H9 (cell line): ENCODE measurements at regions not wholly inside any gene's neighbourhood (a gene's known extent, or its start where the extent isn't known, plus 50 kb on each side); places are given as distances from the start of the nearest gene placed in this dataset.
"Not testable (repeated sequence)": the region's sequence is repeated elsewhere in the genome, so short reads cannot be mapped to it uniquely, and the experiment has no call there.

ENCODE experiments used
- DNase-seq: peaks from one replicate; pipeline ENCODE4 v3.0.0-alpha.2; 2017
- H2AFZ ChIP-seq: one replicate; pipeline ENCODE4 v1.6.1; 2013; ENCODE audit warnings: mild to moderate bottlenecking, low read length, control low read depth, moderate library complexity
- H2AK5ac ChIP-seq: 2 replicates; pipeline ENCODE4 v1.6.1; 2013; ENCODE audit warnings: low read length, control low read depth, mixed read lengths; ENCODE audit not compliant: insufficient read length
- H2BK120ac ChIP-seq: one replicate; pipeline ENCODE4 v1.6.1; 2013; ENCODE audit warnings: low read depth, mild to moderate bottlenecking, low read length, control low read depth, inconsistent platforms; ENCODE audit not compliant: poor library complexity, severe bottlenecking
- H2BK12ac ChIP-seq: 2 replicates; pipeline ENCODE4 v1.6.1; 2013; ENCODE audit warnings: low read length, control low read depth, mixed read lengths, low read depth; ENCODE audit not compliant: insufficient read length
- H2BK15ac ChIP-seq: 2 replicates; pipeline ENCODE4 v1.6.1; 2013; ENCODE audit warnings: low read depth, low read length, control low read depth
- H2BK20ac ChIP-seq: one replicate; pipeline ENCODE4 v1.6.1; 2013; ENCODE audit warnings: low read depth, mild to moderate bottlenecking, low read length, control low read depth, inconsistent platforms; ENCODE audit not compliant: poor library complexity, severe bottlenecking
- H2BK5ac ChIP-seq: 2 replicates; pipeline ENCODE4 v1.6.1; 2013; ENCODE audit warnings: low read length, control low read depth, mixed read lengths; ENCODE audit not compliant: insufficient read length
- H3K14ac ChIP-seq: 2 replicates; pipeline ENCODE4 v1.6.1; 2013; ENCODE audit warnings: low read length, control low read depth; ENCODE audit not compliant: insufficient read depth
- H3K18ac ChIP-seq: 2 replicates; pipeline ENCODE4 v1.6.1; 2013; ENCODE audit warnings: low read depth, mild to moderate bottlenecking, mixed read lengths, low read length, control low read depth; ENCODE audit not compliant: insufficient read length
- H3K23ac ChIP-seq: 2 replicates; pipeline ENCODE4 v1.6.1; 2013; ENCODE audit warnings: low read length, control low read depth, mixed read lengths, low read depth; ENCODE audit not compliant: insufficient read length
- H3K23me2 ChIP-seq: 2 replicates; pipeline ENCODE4 v1.6.1; 2013; ENCODE audit warnings: low read depth, mild to moderate bottlenecking, mixed read lengths, low read length, control low read depth; ENCODE audit not compliant: insufficient read length, poor library complexity, severe bottlenecking
- H3K27ac ChIP-seq: 2 replicates; pipeline ENCODE4 v1.5.1; 2013; ENCODE audit warnings: low read length, control low read depth, mixed read lengths, low read depth; ENCODE audit not compliant: insufficient read length
- H3K27me3 ChIP-seq: 2 replicates; pipeline ENCODE4 v1.6.1; 2013; ENCODE audit warnings: low read length, control low read depth, inconsistent platforms; ENCODE audit not compliant: insufficient read depth
- H3K4ac ChIP-seq: 2 replicates; pipeline ENCODE4 v1.6.1; 2013; ENCODE audit warnings: low read depth, mild to moderate bottlenecking, control low read depth, inconsistent platforms, low read length, moderate library complexity
- H3K4me1 ChIP-seq: 2 replicates; pipeline ENCODE4 v1.6.1; 2013; ENCODE audit warnings: low read length, control low read depth, inconsistent platforms; ENCODE audit not compliant: insufficient read depth
- H3K4me2 ChIP-seq: 2 replicates; pipeline ENCODE4 v1.6.1; 2013; ENCODE audit warnings: low read length, control low read depth, mixed read lengths; ENCODE audit not compliant: insufficient read length, insufficient read depth
- H3K56ac ChIP-seq: 2 replicates; pipeline ENCODE4 v1.6.1; 2013; ENCODE audit warnings: low read depth, mild to moderate bottlenecking, mixed read lengths, low read length, control low read depth; ENCODE audit not compliant: insufficient read length
- H3K79me1 ChIP-seq: 2 replicates; pipeline ENCODE4 v1.6.1; 2013; ENCODE audit warnings: low read depth, mild to moderate bottlenecking, moderate library complexity, low read length, control low read depth, inconsistent platforms; ENCODE audit not compliant: insufficient read depth, poor library complexity, severe bottlenecking
- H3K79me2 ChIP-seq: 2 replicates; pipeline ENCODE4 v1.6.1; 2013; ENCODE audit warnings: low read length, control low read depth, inconsistent platforms; ENCODE audit not compliant: insufficient read depth
- H3K9ac ChIP-seq: 2 replicates; pipeline ENCODE4 v1.6.1; 2013; ENCODE audit warnings: low read length, control low read depth, mixed read lengths; ENCODE audit not compliant: insufficient read length; ENCODE audit errors: extremely low read depth
- H3K9me3 ChIP-seq: one replicate; pipeline ENCODE4 v1.6.1; 2013; ENCODE audit warnings: low read depth, low read length, inconsistent platforms; ENCODE audit not compliant: control insufficient read depth
- H3T11ph ChIP-seq: one replicate; pipeline ENCODE4 v1.6.1; 2013; ENCODE audit warnings: mild to moderate bottlenecking, low read length, control low read depth, inconsistent platforms
- H4K20me1 ChIP-seq: one replicate; pipeline ENCODE4 v1.6.1; 2013; ENCODE audit not compliant: control insufficient read depth, insufficient read length, insufficient read depth
- H4K5ac ChIP-seq: 2 replicates; pipeline ENCODE4 v1.6.1; 2013; ENCODE audit warnings: low read depth, mild to moderate bottlenecking, mixed read lengths, low read length, control low read depth; ENCODE audit not compliant: insufficient read length
- H4K8ac ChIP-seq: replicated peaks from 2 replicates; pipeline ENCODE4 v1.6.1; 2013; ENCODE audit warnings: low read length, control low read depth, mixed read lengths, low read depth; ENCODE audit not compliant: insufficient read length
- H4K91ac ChIP-seq: 2 replicates; pipeline ENCODE4 v1.6.1; 2013; ENCODE audit warnings: low read depth, mild to moderate bottlenecking, moderate library complexity, mixed read lengths, low read length, control low read depth; ENCODE audit not compliant: insufficient read length
- H3K27ac Mint-ChIP-seq, 3 experiments: 2 replicates in 2 of 3; 3 replicates in 1 of 3; pipeline ENCODE4 v1.8.0; 2020 to 2021; ENCODE audit warnings: mixed read lengths in 3 of 3, mild to moderate bottlenecking in 1 of 3, moderate library complexity in 1 of 3
- H3K27me3 Mint-ChIP-seq: 2 replicates; pipeline ENCODE4 v1.8.0; 2021; ENCODE audit warnings: low read depth, mild to moderate bottlenecking, moderate library complexity, mixed read lengths
- H3K36me3 Mint-ChIP-seq, 3 experiments: 2 replicates in 2 of 3; 3 replicates in 1 of 3; pipeline ENCODE4 v1.8.0; 2020 to 2021; ENCODE audit warnings: low read depth in 3 of 3, mixed read lengths in 3 of 3; ENCODE audit not compliant: insufficient read depth in 1 of 3
- H3K4me1 Mint-ChIP-seq, 2 experiments: 2 replicates each; pipeline ENCODE4 v1.8.0; 2020; ENCODE audit warnings: mixed read lengths in 2 of 2
- H3K4me3 Mint-ChIP-seq, 2 experiments: 2 replicates in 1 of 2; 3 replicates in 1 of 2; pipeline ENCODE4 v1.8.0; 2020 to 2021; ENCODE audit warnings: mild to moderate bottlenecking in 2 of 2, mixed read lengths in 2 of 2, moderate library complexity in 1 of 2
- H3K9me3 Mint-ChIP-seq, 2 experiments: 2 replicates in 1 of 2; 3 replicates in 1 of 2; pipeline ENCODE4 v1.8.0; 2020; ENCODE audit warnings: mild to moderate bottlenecking in 2 of 2, mixed read lengths in 2 of 2, moderate library complexity in 1 of 2
- WGBS: extraction: QIAGEN DNeasy Blood & Tissue Kit; methylation state at CpG from one replicate; pipeline ENCODE4 v1.1.7; 2013; ENCODE audit warnings: missing lambda C conversion rate, low lambda C conversion rate, mixed read lengths; ENCODE audit not compliant: insufficient read length; ENCODE audit errors: extremely low coverage; 5-methylcytosine and 5-hydroxymethylcytosine counted together
- TF ChIP-seq, protein P1 (sequence below): fragments of 200-600 bp; sonication (generic); conservative IDR thresholded peaks from 3 replicates; pipeline ENCODE4 v1.8.0; 2021; ENCODE audit warnings: antibody characterized with exemption, mild to moderate bottlenecking

DNA sequence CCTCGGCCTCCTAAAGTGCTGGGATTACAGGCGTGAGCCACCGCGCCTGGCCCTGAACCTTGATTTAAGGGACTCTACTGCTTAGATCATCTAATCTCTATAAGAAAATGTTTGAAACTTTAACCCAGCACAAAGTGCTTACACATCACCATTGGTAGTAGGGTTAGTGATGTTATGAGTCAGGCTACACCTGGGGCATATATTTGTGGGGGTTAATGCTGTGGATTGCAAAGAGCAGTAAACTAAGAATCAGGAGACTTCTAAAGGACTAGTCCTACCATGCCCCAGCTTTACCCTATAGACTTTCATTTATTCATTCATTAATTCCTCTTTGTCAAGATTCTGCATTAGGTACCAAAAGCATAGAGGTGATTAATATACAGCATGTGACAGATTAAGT is 880.5 kb downstream of the TTLL7 start:
- no peaks in the 10 kb centered on the region for H3K4me1 ChIP-seq
- H2BK12ac ChIP-seq, result no peak overlapping the region
- H3K27ac Mint-ChIP-seq, result no peak overlapping the region
- no CpG with 5 or more reads among the region's 4 CpGs for WGBS
- H2BK20ac ChIP-seq, result no peak overlapping the region
- no peak overlapping the region for H3K4me3 Mint-ChIP-seq
- no peak overlapping the region for H4K8ac ChIP-seq
- H4K5ac ChIP-seq, result no peak overlapping the region
- no peak overlapping the region for H2AFZ ChIP-seq
- no peak overlapping the region for H4K91ac ChIP-seq
- H3K79me2 ChIP-seq, result no peaks in the 10 kb centered on the region
- H3K14ac ChIP-seq, result no peak overlapping the region
- H4K20me1 ChIP-seq, result no peaks in the 10 kb centered on the region
- H2BK5ac ChIP-seq, result no peak overlapping the region
- no peaks in the 10 kb centered on the region for H3K36me3 Mint-ChIP-seq
- no peaks in the 10 kb centered on the region for H3K27me3 ChIP-seq
- no peaks in the 10 kb centered on the region for H3K79me1 ChIP-seq
- no peak overlapping the region for H2AK5ac ChIP-seq
- no peak overlapping the region for H3K23ac ChIP-seq
- DNase-seq, result no peak
- no peaks in the 10 kb centered on the region for H3K9me3 ChIP-seq
- no peaks in the 10 kb centered on the region; a peak in 1 of 5 replicates for H3K9me3 Mint-ChIP-seq
- H3K4me1 Mint-ChIP-seq, result no peaks in the 10 kb centered on the region
- H3K23me2 ChIP-seq, result no peaks in the 10 kb centered on the region
- H3K27me3 Mint-ChIP-seq, result no peaks in the 10 kb centered on the region
- no peak overlapping the region for H3K56ac ChIP-seq
- no peak overlapping the region for H3K27ac ChIP-seq
- no peak overlapping the region for H3K9ac ChIP-seq
- H2BK15ac ChIP-seq, result no peak overlapping the region
- no peak overlapping the region for H3K4me2 ChIP-seq
- TF ChIP-seq, protein P1, sequence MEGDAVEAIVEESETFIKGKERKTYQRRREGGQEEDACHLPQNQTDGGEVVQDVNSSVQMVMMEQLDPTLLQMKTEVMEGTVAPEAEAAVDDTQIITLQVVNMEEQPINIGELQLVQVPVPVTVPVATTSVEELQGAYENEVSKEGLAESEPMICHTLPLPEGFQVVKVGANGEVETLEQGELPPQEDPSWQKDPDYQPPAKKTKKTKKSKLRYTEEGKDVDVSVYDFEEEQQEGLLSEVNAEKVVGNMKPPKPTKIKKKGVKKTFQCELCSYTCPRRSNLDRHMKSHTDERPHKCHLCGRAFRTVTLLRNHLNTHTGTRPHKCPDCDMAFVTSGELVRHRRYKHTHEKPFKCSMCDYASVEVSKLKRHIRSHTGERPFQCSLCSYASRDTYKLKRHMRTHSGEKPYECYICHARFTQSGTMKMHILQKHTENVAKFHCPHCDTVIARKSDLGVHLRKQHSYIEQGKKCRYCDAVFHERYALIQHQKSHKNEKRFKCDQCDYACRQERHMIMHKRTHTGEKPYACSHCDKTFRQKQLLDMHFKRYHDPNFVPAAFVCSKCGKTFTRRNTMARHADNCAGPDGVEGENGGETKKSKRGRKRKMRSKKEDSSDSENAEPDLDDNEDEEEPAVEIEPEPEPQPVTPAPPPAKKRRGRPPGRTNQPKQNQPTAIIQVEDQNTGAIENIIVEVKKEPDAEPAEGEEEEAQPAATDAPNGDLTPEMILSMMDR, result no peak
- no peak overlapping the region for H2BK120ac ChIP-seq
- H3K18ac ChIP-seq, result no peak overlapping the region
- no peak overlapping the region for H3K4ac ChIP-seq
- no peak overlapping the region for H3T11ph ChIP-seq

DNA sequence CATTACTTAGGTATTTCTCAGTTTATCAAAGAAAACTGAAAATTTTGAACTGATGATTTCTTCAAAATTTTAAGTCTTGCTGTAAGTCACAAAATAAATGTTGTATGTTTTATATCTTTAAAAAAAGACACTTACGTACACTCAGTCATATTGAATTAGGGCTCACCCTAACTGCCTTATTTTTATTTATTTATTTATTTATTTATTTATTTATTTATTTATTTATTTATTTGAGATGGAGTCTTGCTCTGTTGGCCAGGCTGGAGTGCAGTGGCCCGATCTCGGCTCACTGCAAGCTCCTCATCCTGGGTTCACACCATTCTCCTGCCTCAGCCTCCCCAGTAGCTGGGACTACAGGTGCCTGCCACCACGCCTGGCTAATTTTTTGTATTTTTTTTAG is 881.9 kb downstream of the TTLL7 start:
- H4K8ac ChIP-seq, H3K14ac ChIP-seq, H3K79me2 ChIP-seq, H2BK5ac ChIP-seq, H4K20me1 ChIP-seq, H3K18ac ChIP-seq, H3K4me3 Mint-ChIP-seq, DNase-seq, H3K79me1 ChIP-seq, H3K9me3 ChIP-seq, H3K56ac ChIP-seq, H2BK20ac ChIP-seq, H3K4me1 ChIP-seq, H3K4me1 Mint-ChIP-seq, H3K36me3 Mint-ChIP-seq, H2BK12ac ChIP-seq, H2AFZ ChIP-seq, H2BK120ac ChIP-seq, H3K27me3 Mint-ChIP-seq, H3T11ph ChIP-seq, H3K23me2 ChIP-seq, H3K27me3 ChIP-seq, H3K9ac ChIP-seq, H3K27ac Mint-ChIP-seq, H2AK5ac ChIP-seq, H2BK15ac ChIP-seq, H4K5ac ChIP-seq, H3K27ac ChIP-seq, H3K4me2 ChIP-seq, H3K23ac ChIP-seq, H4K91ac ChIP-seq, H3K4ac ChIP-seq, H3K9me3 Mint-ChIP-seq: not testable (repeated sequence)
- WGBS, result no CpG with 5 or more reads among the region's 4 CpGs
